EL (cell line): ENCODE measurements at regions not wholly inside any gene's neighbourhood (a gene's known extent, or its start where the extent isn't known, plus 50 kb on each side); places are given as distances from the start of the nearest gene placed in this dataset.
"Not testable (repeated sequence)": the region's sequence is repeated elsewhere in the genome, so short reads cannot be mapped to it uniquely, and the experiment has no call there.

Experiments
- DNase-seq: peaks from one replicate; pipeline ENCODE4 v3.0.0-alpha.2; 2016

DNA sequence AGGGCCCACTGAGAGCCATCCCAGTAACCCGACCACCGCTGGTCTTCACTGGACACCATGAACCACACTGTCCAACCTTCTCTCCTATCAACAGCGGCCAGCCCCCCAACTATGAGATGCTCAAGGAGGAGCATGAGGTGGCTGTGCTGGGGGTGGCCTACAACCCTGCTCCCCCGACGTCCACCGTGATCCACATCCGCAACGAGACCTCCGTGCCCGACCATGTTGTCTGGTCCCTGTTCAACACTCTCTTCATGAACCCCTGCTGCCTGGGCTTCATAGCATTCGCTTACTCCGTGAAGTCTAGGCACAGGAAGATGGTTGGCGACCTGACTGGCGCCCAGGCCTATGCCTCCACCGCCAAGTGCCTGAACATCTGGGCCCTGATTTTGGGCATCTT lies 423.8 kb upstream of the EPHA5 start:
- DNase-seq: no peak

DNA sequence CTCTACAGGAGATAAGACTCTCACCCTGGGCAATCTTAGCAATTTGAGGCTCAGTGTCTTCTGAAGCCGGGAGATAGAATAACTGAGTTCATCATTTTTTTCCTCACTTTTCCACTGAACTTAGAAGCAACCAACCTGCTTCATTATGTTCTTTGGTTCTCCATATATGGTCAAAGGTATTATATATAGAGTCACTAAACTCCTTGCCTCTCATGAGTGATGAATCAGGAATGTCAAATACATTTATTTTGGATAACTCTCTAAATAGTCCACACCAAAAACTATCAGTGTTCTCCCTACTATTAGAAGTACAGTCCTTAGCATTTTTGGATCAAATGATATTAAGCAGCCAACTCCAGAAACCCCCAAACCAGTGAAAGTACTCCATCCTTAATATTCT lies 421.5 kb upstream of the EPHA5 start:
- DNase-seq: peak; percentile 3

DNA sequence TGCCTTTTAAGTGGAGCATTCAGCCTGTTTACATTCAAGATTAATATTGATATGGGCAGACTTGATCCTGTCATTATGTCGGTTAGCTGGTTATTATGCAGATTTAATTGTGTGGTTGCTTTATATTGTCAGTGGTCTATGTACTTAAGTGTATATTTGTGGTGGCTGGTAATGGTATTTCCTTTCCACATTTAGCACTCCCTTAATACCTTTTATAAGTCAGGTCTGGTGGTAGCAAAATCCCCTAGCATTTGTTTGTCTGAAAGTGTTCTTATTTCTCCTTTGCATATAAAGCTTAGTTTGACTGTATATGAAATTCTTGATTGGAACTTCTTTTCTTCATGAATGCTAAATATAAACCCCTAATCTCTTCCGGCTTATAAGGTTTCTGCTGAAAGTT lies 403.7 kb upstream of the EPHA5 start:
- no peak for DNase-seq

DNA sequence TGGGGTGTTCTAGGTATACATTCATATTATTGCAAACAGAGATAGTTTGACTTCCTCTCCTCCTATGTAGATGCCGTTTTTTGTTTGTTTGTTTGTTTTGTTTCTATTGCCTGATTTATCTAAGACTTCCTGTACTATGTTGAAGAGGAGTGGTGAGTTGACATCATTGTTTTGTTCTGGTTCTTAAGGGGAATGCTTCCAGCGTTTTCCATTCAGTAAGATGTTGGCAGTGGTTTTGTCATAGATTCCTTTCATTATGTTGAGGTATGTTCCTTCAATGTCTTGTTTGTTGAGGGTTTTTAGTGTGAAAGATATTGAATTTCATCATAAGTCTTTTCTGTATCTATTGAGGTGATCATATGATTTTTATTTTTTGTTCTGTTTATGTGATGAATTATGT lies 401.6 kb upstream of the EPHA5 start:
- no peak for DNase-seq

DNA sequence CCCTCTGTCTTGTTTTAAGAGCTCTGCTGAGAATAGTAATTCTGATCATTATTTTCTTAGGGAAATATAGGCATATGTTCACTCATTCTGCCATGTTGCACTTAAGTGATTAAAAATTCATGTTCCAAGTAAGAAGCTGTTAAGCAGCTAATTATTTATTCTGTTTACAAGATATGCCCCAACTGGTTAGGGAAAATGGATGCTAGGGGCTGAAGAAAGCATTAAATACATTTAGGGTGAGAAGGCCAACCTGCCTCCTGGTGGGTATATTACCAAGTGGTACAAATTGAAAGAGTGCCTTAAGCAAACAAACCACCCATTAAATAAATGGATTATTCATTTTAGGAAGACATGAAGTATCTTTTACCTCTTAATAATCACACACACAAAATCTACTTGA lies 392.6 kb upstream of the EPHA5 start:
- no peak for DNase-seq

DNA sequence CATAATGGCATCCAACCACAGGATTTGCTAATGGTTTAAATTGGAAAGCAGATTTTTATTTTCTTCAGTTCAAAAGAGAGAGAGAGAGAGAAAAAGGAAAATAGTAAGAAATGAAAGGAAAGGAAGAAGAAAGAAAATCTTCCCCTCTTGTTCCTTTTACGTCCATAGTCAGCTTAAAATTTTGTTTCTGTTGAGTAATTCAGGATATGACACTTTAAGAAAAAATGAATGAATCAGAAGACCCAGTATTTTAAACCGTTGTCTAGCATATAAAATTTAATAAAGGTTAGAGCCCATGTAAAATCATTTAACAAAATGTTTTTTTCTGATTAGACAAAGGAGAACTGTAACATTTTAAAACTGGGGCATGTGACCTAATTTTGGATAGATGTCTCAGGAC lies 391.8 kb upstream of the EPHA5 start:
- peak; percentile 22 for DNase-seq

DNA sequence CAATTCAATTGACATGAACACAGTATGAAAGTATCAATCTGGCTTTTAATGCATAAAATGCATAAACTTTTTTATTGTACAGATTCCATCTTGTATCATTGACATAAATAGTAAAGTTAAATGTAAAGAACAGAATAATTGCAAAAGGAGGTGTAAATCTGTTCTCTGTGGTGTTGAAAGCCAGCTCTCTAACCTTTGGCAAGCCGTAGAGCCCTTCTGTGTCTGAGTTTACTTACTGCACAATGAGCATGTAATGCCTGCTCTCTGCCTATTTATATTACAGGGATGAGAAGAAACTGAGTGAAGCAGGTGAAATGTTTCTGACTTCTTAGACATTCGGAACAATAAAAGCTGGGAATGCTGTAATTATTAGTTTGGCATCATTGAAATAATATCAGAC lies 389.3 kb upstream of the EPHA5 start:
- DNase-seq: no peak

DNA sequence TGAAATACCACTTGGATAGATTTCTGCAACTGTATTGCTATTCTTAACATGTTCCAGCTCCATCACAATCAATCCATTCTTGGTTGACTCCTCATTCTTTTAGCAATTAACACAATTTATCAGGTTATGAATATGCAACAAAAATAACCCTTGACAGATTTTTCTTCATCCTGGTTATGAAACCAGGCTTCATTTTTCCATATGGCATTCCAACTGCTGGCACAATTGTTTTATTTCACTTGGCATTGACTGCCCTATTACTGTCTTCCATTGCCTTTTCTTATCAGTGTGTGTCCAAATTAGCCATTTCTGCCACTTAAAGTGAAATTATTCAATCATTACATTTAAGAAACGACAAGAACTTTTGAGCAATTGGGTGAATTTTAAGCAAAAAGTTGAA lies 388.8 kb upstream of the EPHA5 start:
- no peak for DNase-seq

DNA sequence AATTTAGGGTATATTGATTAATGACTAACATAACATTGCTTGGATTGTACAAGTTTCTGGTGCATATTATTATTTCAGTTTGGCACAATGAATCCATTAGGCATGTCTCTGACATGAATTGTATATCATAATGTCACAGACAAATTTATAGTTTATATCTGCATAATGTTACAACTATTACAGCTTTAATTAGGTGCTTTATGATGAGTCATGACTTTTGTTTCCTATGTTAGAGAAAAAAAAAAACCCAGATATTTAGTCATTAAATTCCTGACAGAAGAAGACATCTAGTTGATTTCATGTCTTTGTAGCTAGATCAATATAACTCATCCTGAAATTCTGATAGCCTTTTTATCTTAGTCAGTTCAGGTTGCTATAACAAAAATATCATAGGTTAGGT lies 385.7 kb upstream of the EPHA5 start:
- no peak for DNase-seq

DNA sequence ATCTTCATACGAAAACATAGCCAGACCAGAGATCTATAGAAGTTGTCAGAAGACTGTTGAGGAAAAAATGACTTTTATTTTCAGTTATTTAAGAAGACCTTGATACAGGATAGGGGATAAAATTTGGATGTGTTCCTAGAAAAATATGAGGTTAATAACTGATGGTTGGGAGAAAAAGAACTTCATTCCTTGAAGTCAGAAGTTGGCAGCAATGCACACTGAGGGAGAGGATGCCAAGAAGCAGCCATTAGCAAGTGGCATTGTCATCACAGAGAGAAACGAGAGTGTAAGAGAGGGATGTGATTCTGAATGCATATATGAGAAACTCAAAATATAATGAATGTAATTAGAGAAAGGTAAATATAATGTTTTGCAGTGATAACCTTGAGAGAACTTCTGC lies 382.1 kb upstream of the EPHA5 start:
- no peak for DNase-seq

DNA sequence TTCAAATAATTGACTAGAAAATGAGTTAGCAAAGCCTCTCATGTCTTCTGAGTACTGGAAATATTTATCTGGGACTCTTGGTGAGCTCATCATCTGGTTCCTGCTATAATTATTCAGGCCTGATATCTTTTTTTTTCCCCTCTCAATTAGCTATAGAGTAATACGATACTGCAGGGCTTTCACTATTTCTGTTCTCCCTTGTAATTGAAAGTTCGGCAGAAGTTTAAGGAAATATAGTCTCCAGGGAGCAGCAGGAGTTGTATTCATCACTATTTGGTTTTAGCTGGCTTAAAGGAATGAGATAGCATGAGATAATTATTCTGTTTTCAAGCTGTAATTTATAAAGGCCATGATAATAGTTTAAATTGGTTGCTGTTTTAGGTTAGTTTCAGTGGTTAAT lies 378.6 kb upstream of the EPHA5 start:
- DNase-seq: no peak

DNA sequence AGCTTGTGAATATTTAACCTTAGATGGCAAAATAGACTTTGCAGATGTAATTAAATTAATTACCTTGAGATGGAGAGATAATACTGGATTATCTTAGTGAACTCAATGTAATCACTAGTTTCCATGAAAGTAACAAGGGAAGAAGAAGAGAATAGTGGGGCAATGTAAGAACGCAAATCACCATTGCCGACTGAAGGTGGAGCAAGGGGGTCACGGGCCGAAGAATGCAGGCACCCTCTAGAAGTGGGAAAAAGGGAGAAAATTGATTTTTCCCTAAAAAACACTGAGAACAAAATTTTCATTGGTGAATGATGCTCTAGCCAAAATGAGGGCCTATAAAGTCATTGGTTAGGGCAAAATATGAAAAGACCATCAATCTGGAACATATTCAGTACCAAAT lies 375.6 kb upstream of the EPHA5 start:
- DNase-seq: no peak

DNA sequence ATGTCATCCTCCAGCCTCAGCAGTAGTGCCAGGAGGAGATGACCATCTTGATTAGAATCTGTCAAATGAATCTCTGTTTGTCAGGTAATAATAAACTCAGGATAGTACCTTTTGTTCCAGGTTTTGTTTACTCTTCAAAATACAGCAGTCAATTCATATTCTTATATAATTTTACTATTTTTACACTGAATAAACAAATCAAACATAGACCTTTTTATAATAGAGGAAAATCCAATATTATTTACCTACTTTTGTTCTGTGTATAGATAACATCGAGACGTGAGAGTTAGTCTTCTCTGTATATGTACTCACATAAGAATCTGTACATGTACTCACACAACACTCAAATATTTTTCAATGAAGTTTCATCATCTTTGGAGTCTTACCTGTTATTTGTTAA lies 365.4 kb upstream of the EPHA5 start:
- DNase-seq: no peak

DNA sequence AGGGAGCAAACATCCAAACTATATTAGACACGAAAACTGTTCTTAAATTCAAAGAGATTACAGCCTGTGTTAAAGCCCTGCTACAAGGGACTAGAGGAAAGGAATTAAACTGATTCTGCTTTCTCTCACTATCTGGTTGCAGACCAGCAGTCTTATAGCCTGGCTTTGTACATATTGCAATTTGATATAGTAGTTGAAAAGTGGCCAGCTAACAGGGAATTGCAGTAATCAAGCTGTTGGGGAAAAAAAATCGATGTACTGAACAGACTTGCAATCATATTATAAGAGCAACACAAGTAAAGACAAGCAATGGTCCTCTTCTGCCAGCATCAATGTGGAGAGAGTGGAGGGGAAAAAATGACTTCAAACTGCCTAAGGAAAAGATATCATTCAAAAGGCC lies 364.4 kb upstream of the EPHA5 start:
- no peak for DNase-seq

DNA sequence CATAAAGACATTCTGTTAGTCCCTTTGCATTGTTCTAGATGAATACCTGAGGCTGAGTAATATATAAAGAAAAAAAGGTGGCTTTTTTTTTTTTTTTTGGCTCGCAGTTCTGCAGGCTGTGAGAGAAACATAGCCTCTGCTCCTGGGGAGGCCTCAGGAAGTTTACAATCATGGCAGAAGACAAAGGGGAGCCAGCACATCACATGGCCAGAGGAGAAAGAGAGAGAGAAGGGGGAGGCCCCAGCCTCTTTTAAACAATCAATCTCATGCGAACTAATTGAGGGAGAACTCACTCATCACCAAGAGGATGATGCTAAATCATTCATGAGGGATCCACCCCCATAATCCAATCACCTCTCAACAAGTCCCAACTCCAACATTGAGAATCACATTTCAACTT lies 364.0 kb upstream of the EPHA5 start:
- no peak for DNase-seq

DNA sequence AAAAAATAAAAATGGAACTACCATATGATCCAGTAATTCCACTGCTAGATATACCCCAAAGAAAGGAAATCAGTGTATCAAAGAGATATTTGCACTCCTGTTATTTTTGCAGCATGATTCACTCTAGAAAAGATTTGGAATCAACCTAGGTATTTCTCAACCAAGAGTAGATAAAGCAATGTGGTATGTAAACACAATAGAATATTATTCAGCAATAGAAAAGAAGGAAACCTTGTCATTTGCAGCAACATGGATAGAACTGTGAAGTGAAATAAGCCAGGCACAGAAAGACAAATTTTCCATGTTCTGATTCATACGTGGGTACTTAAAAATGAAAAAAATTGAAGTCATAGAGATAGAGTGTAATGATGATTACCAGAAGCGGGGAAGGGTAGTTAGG lies 362.3 kb upstream of the EPHA5 start:
- DNase-seq: no peak

DNA sequence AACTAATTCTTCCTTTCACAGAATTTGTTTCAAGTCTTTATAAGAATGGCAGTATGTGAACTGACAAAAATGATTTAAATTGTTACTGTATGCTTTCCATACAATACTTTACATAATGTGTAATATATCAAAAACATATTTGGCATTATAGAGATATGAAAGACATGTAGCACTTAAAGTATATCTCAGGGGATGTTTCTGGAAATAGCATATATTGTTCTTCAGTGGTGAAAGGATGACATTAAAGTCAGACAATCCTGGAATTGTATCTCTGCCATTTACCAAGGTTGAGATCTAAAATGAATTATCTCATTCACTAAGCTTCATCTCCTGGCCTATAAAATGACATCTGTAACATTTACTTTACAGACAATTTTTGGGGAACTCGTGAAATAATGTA lies 358.4 kb upstream of the EPHA5 start:
- no peak for DNase-seq

DNA sequence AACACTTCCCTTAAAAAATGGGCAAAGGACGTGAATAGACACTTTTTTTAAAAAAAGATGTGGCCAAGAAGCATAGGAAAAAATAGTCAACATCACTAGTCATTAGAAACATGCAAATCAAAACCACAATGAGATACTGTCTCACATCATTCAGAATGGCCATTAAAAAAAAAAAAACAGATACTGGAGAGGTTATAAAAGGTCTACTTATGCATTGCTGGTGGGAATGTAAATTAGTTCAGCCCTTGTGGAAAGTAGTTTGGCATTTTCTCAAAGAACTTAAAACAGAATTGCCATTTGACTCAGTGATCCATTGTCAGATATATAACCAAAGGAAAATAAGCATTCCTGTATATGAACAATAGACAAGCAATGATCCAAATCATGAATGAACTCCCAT lies 352.8 kb upstream of the EPHA5 start:
- no peak for DNase-seq

DNA sequence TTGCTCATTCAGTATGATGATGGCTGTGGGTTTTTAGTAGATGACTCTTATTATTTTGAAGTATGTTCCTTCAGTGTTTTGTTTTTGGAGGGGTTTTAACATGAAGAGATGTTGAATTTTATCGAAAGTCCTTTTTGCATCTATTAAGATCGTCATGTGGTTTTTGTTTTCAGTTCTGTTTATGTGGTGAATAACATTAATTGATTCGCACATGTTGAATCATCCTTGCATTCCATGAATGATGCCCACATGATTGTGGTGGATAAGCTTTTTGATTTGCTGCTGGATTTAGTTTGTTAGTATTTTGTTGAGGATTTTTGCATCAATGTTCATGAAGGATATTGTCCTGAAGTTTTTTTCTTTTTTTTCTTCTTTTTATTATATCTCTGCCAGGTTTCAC lies 347.4 kb upstream of the EPHA5 start:
- peak; percentile 22 for DNase-seq

DNA sequence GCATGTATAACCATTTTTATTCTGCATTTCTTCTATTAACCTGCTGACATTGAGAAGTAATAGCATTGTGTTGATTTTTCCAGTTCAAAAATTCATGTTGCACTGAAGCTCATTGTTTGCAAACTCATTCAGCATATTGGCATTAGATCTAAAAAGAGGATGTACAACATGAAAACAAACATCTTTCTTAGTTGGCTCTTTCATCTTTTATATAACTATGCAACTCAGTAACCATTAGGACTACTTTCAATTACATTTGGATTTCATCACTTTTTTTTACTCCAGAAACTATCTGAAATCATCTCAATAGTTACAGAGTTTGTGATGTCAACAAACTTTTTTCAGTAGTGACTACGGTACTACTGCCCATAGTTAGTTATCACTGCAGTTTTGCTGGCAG lies 346.0 kb upstream of the EPHA5 start:
- no peak for DNase-seq

DNA sequence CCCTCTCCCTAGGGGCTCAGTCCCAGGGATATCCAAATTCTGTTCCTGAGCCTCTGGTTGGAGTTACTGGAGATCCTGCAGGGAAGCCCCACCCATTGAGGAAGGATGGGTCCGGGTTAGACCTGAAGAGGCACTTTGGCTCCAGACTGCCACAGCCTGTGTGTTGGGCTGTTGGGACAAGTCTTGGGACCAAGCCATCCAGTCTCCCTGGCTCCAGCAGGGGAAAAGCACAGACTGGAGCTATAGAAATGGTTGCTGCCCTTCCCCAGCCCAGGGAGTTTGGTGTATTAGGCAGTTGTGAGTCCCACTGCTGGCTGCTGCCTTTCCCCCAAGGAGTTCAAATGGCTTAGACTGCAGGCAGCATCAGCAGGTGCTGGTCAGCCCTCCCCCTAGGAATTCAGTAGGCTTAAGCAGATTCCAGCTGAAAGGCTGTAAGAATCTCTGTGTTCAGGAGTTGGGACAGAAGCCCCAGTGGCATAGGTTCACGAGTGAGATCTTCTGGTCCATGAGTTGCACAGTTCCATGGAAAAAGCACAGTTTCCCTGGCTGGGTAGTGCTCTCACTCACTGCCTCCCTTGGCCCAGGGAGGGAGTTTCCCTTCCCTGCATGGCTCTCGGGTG lies 344.0 kb upstream of the EPHA5 start:
- DNase-seq: no peak

DNA sequence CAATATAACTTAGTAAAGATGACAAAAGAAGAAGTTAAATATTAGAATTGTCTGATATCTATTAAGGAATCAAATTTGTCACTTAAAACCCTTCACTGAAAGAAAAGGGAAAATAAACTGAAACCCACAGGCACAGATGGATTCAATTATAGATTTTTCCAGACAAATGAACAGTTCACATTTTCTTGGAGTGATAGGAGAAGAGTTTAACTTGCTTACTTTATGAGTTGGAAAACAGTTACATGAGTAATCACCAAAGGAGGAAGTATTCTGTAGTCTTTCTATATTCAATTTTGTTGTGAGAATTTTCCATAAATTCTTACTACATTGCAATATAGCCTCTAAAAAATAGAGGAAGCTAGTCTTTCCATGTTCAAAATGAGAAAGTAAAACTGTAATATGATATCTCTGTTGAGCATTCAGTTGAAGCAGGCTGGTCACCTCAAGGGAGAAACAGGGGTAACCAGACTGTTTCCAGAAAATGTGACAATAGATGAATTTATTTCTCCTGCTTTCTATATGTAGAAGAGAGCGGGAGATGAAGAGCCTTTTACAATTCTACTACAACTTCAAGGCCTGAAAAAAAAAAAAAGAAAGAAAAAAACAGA lies 330.3 kb upstream of the EPHA5 start:
- peak; percentile 15 for DNase-seq

DNA sequence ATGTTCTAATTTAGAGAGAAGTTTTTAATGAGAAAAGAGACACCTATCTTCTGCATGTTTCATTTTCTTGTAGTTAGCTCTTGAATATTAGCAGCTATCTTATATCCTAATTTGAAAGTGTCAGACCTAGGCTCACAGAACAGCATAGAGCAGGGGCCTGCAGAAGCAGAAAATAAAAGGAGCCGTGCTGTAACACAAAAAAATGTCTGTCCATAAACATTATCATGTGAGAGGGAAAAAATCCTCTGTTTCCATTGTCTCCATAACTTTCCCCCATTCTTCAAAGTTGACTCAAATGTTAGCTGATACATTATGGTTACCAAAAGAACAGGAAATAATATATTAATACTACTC lies 329.2 kb upstream of the EPHA5 start:
- no peak for DNase-seq

DNA sequence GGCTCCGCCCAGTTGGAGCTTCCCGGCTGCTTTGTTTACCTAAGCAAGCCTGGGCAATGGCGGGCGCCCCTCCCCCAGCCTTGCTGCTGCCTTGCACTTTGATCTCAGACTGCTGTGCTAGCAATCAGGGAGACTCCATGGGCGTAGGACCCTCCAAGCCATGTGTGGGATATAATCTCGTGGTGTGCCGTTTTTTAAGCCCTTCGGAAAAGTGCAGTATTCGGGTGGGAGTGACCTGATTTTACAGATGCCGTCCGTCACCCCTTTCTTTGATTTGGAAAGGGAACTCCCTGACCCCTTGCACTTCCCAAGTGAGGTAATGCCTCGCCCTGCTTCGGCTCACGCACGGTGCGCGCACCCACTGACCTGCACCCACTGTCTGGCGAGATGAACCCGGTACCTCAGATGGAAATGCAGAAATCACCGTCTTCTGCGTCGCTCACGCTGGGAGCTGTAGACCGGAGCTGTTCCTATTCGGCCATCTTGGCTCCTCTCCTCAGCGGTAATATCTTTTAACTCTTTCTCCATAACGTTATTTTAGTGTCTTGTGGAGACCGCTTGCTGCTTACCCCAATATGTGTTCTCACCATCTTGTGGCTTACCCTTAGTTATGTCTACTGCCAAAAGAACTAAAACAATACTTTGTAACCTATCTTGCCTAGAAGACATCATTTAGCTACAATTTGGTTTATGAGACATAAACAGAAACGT lies 328.7 kb upstream of the EPHA5 start:
- not testable (repeated sequence) for DNase-seq

DNA sequence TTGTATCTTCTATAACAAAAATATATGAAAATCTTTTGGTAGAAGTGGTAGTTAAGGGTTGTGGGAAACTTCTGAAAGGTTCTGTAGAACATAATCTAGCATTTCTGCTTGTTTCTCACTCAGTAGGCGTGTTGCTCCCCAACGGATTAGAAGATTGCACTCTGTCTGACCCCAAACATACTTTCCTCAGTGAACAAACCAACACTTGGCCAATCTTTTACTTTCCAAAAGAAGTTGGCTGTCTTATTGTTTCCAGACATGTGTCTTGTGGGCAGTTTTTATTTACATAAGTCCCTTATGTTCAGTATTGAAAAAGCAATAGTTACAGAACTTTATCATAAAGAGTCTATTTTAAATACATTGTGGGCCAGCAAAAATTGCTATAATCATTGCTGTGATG lies 312.8 kb upstream of the EPHA5 start:
- DNase-seq: no peak
